Ishikawa (cell line): ENCODE measurements at regions not wholly inside any gene's neighbourhood (a gene's known extent, or its start where the extent isn't known, plus 50 kb on each side); places are given as distances from the start of the nearest gene placed in this dataset.

Experiments
- CEBPB ChIP-seq: IDR thresholded peaks from 2 replicates; pipeline ENCODE4 v1.6.1; 2012
- CREB1 ChIP-seq: IDR thresholded peaks from 2 replicates; pipeline ENCODE4 v1.6.1; 2012; ENCODE audit warnings: low read depth
- EGR1 ChIP-seq: IDR thresholded peaks from 2 replicates; pipeline ENCODE4 v1.6.1; 2012
- EP300 ChIP-seq: IDR thresholded peaks from 2 replicates; pipeline ENCODE4 v1.6.1; 2012; ENCODE audit warnings: borderline replicate concordance
- FOXM1 ChIP-seq: IDR thresholded peaks from 2 replicates; pipeline ENCODE4 v1.6.1; 2012; ENCODE audit warnings: low read depth, borderline replicate concordance
- MAX ChIP-seq: IDR thresholded peaks from 2 replicates; pipeline ENCODE4 v1.6.1; 2012
- NFIC ChIP-seq: IDR thresholded peaks from 2 replicates; pipeline ENCODE4 v1.6.1; 2012
- RAD21 ChIP-seq: IDR thresholded peaks from 2 replicates; pipeline ENCODE4 v1.6.1; 2012; ENCODE audit warnings: low read depth
- TAF1 ChIP-seq: IDR thresholded peaks from 2 replicates; pipeline ENCODE4 v1.6.1; 2012; ENCODE audit warnings: low read depth, mild to moderate bottlenecking
- TCF12 ChIP-seq: IDR thresholded peaks from 2 replicates; pipeline ENCODE4 v1.6.1; 2012; ENCODE audit warnings: low read depth
- TEAD4 ChIP-seq: IDR thresholded peaks from 2 replicates; pipeline ENCODE4 v1.6.1; 2012
- USF1 ChIP-seq: IDR thresholded peaks from 2 replicates; pipeline ENCODE4 v1.6.1; 2012
- YY1 ChIP-seq: IDR thresholded peaks from 2 replicates; pipeline ENCODE4 v1.6.1; 2012; ENCODE audit warnings: low read depth
- ZBTB7A ChIP-seq: IDR thresholded peaks from 2 replicates; pipeline ENCODE4 v1.6.1; 2012; ENCODE audit warnings: low read depth
- TF ChIP-seq, protein P1 (sequence below): IDR thresholded peaks from 2 replicates; pipeline ENCODE4 v1.6.1; 2012; ENCODE audit warnings: low read depth, mild to moderate bottlenecking

DNA sequence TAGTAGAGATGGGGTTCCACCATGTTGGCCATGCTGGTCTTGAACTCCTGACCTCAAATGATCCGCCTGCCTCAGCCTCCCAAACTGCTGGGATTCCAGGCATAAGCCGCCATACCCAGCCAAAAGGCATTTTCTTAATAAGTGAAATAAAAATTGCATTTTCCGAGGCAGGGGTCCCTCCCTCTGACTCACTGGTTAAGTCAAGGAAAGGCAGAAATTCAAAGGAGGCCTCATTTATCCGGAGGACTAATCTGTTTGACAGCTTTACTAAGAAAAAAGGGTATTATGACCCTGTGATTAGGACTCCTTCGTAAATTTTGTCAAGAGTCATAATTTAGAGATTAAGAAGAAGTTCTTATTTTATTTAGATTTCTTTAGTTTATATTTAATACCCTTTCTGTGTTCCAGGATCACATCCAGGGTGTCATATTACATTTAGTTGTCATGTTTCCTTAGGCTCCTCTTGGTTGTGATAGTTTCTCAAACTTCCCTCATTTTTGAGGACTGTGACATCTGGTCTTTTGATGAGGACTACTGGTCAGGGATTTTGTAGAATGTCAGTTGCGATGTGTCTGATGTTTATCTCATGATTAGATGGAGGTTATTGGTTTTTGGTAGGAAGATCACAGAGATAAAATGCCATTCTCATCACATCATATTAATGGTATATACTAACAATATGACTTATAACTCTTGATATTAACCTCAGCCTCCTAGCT is 753.7 kb upstream of the AMOT start:
- TF ChIP-seq RAD21: no peak

GRCh38 chrX:113586281-113586898 is 745.8 kb upstream of the AMOT start:
- TF ChIP-seq CREB1 (no peak), EGR1 (no peak), USF1 (no peak), RAD21 (no peak), ZBTB7A (no peak), YY1 (no peak), EP300 (no peak), TEAD4 (no peak), NFIC (no peak), TAF1 (no peak), MAX (no peak), FOXM1 (no peak), CEBPB (no peak), TCF12 (no peak)
- TF ChIP-seq, protein P1, sequence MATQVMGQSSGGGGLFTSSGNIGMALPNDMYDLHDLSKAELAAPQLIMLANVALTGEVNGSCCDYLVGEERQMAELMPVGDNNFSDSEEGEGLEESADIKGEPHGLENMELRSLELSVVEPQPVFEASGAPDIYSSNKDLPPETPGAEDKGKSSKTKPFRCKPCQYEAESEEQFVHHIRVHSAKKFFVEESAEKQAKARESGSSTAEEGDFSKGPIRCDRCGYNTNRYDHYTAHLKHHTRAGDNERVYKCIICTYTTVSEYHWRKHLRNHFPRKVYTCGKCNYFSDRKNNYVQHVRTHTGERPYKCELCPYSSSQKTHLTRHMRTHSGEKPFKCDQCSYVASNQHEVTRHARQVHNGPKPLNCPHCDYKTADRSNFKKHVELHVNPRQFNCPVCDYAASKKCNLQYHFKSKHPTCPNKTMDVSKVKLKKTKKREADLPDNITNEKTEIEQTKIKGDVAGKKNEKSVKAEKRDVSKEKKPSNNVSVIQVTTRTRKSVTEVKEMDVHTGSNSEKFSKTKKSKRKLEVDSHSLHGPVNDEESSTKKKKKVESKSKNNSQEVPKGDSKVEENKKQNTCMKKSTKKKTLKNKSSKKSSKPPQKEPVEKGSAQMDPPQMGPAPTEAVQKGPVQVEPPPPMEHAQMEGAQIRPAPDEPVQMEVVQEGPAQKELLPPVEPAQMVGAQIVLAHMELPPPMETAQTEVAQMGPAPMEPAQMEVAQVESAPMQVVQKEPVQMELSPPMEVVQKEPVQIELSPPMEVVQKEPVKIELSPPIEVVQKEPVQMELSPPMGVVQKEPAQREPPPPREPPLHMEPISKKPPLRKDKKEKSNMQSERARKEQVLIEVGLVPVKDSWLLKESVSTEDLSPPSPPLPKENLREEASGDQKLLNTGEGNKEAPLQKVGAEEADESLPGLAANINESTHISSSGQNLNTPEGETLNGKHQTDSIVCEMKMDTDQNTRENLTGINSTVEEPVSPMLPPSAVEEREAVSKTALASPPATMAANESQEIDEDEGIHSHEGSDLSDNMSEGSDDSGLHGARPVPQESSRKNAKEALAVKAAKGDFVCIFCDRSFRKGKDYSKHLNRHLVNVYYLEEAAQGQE: no peak

DNA sequence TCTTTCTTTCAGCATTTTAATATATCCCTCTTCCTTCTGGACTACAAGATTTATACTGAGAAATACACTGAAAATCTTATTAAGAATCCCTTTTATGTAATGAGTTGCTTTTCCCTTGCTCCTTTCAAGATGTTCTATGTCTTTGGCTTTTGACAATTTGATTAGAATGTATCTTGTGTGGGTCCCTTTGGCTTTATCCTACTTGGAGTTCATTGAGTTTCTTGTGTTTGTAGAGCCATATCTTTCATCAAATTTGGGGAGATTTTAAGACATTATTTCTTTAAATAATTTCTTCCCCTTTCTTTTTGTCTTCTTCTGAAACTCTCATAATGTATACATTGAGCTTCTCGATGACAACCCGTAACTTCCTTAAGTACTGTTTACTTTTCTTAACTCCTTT is 739.9 kb upstream of the AMOT start:
- TF ChIP-seq TCF12 (no peak), ZBTB7A (no peak), MAX (no peak), TEAD4 (no peak), CEBPB (no peak), YY1 (no peak)

DNA sequence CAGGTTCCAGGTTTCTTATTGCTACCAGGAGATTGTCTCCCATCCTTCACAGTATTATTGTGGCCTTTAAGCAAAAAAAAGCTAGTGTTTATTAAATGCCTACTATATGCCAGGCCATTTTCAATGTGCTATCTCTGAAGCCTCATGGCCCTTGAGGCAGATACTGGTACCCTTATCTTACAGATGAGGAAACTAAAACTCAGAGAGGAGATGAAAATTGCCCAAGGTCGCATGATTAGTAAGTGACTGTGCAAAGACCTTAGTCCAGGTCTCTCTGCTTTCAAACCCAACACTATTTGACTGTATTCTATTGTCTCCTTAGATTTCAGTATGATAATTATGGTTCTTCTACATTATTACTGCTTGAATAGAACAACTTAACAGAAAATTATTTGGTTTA is 717.9 kb upstream of the AMOT start:
- no peak for TF ChIP-seq USF1
- TF ChIP-seq RAD21: no peak
- TF ChIP-seq YY1: no peak
- TF ChIP-seq FOXM1: no peak
- TF ChIP-seq TAF1: no peak

- TF ChIP-seq USF1 (peak; percentile 17; the same call in 1 of the 2 replicates), FOXM1 (no peak), EGR1 (no peak), TCF12 (no peak), NFIC (no peak), CEBPB (no peak), EP300 (no peak)
Observed at GRCh38 chrX:113551919-113552318, 711.3 kb upstream of the AMOT start.

DNA sequence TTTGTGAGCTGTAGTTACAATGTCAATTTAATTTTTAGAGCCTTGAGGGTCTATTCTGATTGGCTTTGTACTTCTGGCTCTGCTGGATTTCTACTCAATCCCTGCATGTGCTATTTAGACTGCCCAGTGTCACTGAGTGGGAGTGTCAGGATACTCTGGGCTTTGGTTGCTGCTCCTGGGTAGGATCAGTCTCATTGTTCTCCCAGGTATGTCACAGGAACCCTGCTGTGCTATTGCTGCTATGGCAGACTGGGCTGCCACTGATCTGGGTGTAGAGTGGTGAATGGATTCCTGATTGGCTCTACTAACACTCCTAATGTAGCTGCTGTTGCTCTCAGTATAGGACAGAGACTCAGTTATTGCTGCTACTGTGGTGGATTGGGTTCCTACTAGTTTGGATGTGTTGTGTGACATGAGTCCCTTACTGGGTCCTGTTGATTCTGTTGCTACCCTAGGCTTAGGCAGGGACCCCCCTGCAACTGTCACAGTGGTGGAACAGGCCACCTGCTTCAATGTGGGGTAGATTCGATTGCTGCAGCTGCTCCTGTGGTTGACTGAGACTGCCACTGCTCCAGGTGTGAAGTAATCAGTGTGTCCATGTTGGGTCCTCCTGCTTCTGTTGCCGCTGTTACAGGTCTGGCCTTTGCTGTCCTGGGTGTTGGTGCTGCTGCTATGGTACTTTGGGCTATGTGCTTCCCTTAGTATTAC is 707.8 kb upstream of the AMOT start:
- TF ChIP-seq FOXM1 (no peak), RAD21 (no peak), TAF1 (no peak), ZBTB7A (no peak)

DNA sequence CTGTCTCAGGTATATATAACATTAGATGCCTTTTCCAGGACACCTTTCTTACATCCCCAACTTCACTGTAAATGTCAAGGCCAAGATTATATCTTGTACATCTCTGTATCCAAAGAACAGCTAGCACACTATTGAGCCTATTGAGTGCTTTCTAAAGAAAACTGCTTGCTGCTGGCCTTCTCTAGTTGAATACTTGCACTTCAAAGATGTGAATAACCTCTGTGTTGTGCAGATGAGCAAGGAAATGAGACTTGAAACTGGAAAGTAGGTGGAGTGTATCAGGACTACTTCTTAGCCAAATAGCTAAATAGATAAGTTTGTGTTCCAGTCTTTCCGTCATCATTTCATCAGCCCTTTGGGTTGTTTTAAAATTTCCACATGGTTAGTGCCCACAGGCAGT is 704.4 kb upstream of the AMOT start:
- TF ChIP-seq TEAD4 (no peak), NFIC (no peak), CREB1 (no peak), TAF1 (no peak), ZBTB7A (no peak), MAX (no peak)
